HFFc6 (cell line): ENCODE measurements at regions not wholly inside any gene's neighbourhood (a gene's known extent, or its start where the extent isn't known, plus 50 kb on each side); places are given as distances from the start of the nearest gene placed in this dataset.

Source experiments
- DNase-seq: peaks from one replicate; pipeline ENCODE4 v3.0.0-alpha.2; 2018
- H3K27ac Mint-ChIP-seq: 2 replicates; pipeline ENCODE4 v1.8.0; 2020; ENCODE audit warnings: mild to moderate bottlenecking, mixed read lengths
- H3K27me3 Mint-ChIP-seq: 2 replicates; pipeline ENCODE4 v1.8.0; 2021; ENCODE audit warnings: mild to moderate bottlenecking, moderate library complexity, mixed read lengths; ENCODE audit not compliant: insufficient read depth
- H3K36me3 Mint-ChIP-seq: 2 replicates; pipeline ENCODE4 v1.8.0; 2021; ENCODE audit warnings: low read depth, mixed read lengths
- H3K4me1 Mint-ChIP-seq: 2 replicates; pipeline ENCODE4 v1.8.0; 2020; ENCODE audit warnings: low read depth, mixed read lengths
- H3K4me3 Mint-ChIP-seq: 2 replicates; pipeline ENCODE4 v1.8.0; 2020; ENCODE audit warnings: mild to moderate bottlenecking, moderate library complexity, mixed read lengths
- H3K9me3 Mint-ChIP-seq: 2 replicates; pipeline ENCODE4 v1.8.0; 2020; ENCODE audit warnings: mild to moderate bottlenecking, mixed read lengths
- TF ChIP-seq, protein P1 (sequence below): fragments of 200-600 bp; sonication (generic); IDR thresholded peaks from 2 replicates; pipeline ENCODE4 v1.5.0; 2021; ENCODE audit warnings: antibody characterized with exemption, mild to moderate bottlenecking

DNA sequence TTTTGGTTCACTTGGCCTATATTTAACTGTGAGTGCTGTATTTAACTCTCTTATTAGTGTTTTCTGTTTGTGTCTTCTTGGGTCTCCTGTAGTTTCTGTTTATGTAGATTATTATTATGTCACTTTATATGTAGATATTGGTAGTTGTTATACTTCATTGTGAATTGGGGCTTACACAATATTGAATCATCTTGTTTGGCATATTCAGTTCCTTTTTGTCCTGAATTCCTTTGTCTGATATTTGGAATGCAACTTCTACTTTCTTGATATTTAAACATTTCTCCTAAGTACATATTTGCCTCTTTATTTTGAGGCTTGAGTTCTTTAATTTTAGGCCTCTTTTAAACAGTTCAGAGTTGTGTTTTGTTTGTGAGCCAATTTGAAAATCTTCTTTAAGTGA, 544.8 kb upstream of the ADGRL3 start:
- H3K9me3 Mint-ChIP-seq = no peaks in the 10 kb centered on the region
- TF ChIP-seq, protein P1, sequence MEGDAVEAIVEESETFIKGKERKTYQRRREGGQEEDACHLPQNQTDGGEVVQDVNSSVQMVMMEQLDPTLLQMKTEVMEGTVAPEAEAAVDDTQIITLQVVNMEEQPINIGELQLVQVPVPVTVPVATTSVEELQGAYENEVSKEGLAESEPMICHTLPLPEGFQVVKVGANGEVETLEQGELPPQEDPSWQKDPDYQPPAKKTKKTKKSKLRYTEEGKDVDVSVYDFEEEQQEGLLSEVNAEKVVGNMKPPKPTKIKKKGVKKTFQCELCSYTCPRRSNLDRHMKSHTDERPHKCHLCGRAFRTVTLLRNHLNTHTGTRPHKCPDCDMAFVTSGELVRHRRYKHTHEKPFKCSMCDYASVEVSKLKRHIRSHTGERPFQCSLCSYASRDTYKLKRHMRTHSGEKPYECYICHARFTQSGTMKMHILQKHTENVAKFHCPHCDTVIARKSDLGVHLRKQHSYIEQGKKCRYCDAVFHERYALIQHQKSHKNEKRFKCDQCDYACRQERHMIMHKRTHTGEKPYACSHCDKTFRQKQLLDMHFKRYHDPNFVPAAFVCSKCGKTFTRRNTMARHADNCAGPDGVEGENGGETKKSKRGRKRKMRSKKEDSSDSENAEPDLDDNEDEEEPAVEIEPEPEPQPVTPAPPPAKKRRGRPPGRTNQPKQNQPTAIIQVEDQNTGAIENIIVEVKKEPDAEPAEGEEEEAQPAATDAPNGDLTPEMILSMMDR = no peak
- no peak overlapping the region for H3K4me3 Mint-ChIP-seq
- peaks cover 4% of the 10 kb centered on the region; the same call in 1 of the 2 replicates for H3K36me3 Mint-ChIP-seq
- DNase-seq = no peak
- no peaks in the 10 kb centered on the region for H3K27me3 Mint-ChIP-seq
- H3K4me1 Mint-ChIP-seq = peaks cover 40% of the 10 kb centered on the region
- H3K27ac Mint-ChIP-seq = no peak overlapping the region

DNA sequence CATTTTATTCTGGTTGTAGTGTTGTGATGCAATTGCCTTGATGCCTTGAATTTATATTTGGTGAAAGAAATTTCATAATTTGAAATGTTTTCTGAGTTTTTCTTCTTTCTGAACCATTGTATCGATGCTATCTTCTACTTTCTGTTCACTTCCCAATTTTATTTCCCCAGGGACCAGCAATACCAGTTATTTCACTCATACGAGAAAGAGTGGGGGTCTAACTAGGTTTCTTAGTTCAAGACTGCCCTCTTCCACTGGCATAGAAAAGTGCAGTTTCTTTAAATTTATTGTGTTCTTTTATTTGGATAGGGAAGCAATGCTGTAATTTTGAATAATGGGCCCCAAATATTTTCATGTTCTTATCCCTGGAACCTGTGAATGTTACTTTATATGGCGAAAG, 544.0 kb upstream of the ADGRL3 start:
- H3K4me1 Mint-ChIP-seq = peaks cover 40% of the 10 kb centered on the region
- peaks cover 4% of the 10 kb centered on the region; the same call in 1 of the 2 replicates for H3K36me3 Mint-ChIP-seq
- DNase-seq = no peak
- no peak overlapping the region for H3K4me3 Mint-ChIP-seq
- peak overlapping the region; percentile 77 for H3K27ac Mint-ChIP-seq
- H3K9me3 Mint-ChIP-seq = no peaks in the 10 kb centered on the region
- TF ChIP-seq, protein P1 = peak; percentile 49
- H3K27me3 Mint-ChIP-seq = no peaks in the 10 kb centered on the region

DNA sequence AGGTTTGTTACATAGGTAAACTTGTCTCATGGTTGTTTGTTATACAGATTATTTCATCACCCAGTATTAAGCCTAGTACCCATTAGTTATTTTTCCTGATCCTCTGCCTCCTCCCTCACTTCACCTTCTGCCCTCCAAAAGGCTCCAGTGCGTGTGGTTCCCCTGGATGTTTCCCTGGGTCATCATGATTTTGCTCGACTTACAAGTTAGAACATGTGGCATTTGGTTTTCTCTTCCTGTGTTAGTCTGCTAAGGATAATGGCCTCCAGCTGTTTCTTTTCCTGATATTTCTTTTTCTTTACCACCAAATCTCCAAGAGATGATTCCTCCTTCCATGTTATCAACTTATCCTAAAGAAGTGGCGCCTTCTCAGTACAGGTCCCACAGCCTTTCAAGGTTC, 543.1 kb upstream of the ADGRL3 start:
- Mint-ChIP-seq H3K27ac (peak overlapping the region; percentile 87), H3K36me3 (peaks cover 4% of the 10 kb centered on the region; the same call in 1 of the 2 replicates), H3K27me3 (no peaks in the 10 kb centered on the region), H3K4me1 (peaks cover 40% of the 10 kb centered on the region), H3K9me3 (no peaks in the 10 kb centered on the region), H3K4me3 (peak overlapping the region; percentile 84)
- TF ChIP-seq, protein P1 = no peak
- DNase-seq = no peak

DNA sequence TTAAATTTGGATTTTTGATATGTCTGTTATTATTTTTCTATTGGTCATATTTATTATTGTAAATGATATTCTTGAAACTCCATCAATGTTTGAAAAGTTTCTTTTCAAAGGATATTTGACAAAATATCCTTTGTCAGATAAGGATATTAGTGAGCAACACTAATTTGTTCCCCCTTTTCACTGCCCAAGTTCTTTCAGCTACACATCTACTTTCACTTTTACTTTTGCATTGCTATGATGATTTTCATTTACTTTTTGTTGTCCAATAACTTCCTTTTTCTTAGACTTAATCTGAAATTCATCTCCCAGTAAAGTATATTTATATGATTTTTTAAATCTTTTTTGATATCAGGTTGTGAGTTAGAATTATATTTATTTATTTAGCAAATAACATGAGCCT, 542.3 kb upstream of the ADGRL3 start:
- TF ChIP-seq, protein P1 = no peak
- no peaks in the 10 kb centered on the region for H3K9me3 Mint-ChIP-seq
- H3K27me3 Mint-ChIP-seq = no peaks in the 10 kb centered on the region
- DNase-seq = no peak
- H3K27ac Mint-ChIP-seq = peak overlapping the region; percentile 87
- peak overlapping the region; percentile 84 for H3K4me3 Mint-ChIP-seq
- peaks cover 39% of the 10 kb centered on the region for H3K4me1 Mint-ChIP-seq
- H3K36me3 Mint-ChIP-seq = peaks cover 4% of the 10 kb centered on the region; the same call in 1 of the 2 replicates

DNA sequence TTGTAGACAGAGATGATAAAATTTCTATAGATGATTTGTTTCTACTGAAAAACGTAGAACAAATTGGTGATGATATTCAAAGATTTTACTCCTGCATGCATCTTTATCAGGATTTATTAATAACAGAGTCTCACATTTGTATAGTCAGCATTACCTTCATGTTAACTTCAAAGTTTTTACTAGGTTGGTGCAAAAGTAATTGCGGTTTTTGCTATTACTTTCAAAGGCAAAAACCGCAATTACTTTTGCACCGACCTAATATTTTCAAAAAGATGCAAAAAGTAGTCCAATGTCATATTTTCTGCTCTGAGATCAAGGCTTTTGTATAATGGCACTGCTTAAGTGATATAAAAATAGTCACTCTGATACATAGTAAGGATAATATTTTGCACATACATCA, 536.4 kb upstream of the ADGRL3 start:
- H3K4me1 Mint-ChIP-seq = peaks cover 8% of the 10 kb centered on the region; the same call in 1 of the 2 replicates
- H3K27me3 Mint-ChIP-seq = no peaks in the 10 kb centered on the region
- H3K9me3 Mint-ChIP-seq = no peaks in the 10 kb centered on the region
- peaks cover 3% of the 10 kb centered on the region; the same call in 1 of the 2 replicates for H3K36me3 Mint-ChIP-seq
- TF ChIP-seq, protein P1 = no peak
- H3K27ac Mint-ChIP-seq = no peak overlapping the region
- DNase-seq = no peak
- no peak overlapping the region for H3K4me3 Mint-ChIP-seq

DNA sequence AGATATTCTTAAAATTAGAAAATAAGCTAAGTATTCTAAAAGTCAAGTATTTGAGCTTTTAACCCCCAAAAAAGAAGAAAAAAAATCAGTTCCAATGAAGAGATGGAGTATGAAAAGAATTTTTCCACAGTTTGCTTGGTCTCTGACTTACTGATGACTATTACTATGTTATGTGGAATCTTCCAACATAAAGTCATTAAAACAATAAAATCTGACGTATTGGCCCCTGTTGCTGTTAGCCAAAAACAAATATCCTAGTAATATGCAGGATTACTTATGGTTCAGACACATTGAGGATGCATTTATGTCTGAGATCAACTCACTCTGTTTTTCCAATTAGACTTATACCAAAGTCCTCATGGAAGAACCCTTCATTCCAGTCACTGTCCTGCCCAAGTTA, 517.2 kb upstream of the ADGRL3 start:
- Mint-ChIP-seq H3K27ac (peak overlapping the region; percentile 99), H3K4me1 (peaks cover 40% of the 10 kb centered on the region), H3K27me3 (no peaks in the 10 kb centered on the region), H3K9me3 (no peaks in the 10 kb centered on the region), H3K4me3 (peak overlapping the region; percentile 83), H3K36me3 (peaks cover 8% of the 10 kb centered on the region; the same call in 1 of the 2 replicates)
- peak; percentile 75 for DNase-seq
- TF ChIP-seq, protein P1 = no peak
